ENCODE measurements at regions not wholly inside any gene's neighbourhood (a gene's known extent, or its start where the extent isn't known, plus 50 kb on each side); places are given as distances from the start of the nearest gene placed in this dataset.

DNA sequence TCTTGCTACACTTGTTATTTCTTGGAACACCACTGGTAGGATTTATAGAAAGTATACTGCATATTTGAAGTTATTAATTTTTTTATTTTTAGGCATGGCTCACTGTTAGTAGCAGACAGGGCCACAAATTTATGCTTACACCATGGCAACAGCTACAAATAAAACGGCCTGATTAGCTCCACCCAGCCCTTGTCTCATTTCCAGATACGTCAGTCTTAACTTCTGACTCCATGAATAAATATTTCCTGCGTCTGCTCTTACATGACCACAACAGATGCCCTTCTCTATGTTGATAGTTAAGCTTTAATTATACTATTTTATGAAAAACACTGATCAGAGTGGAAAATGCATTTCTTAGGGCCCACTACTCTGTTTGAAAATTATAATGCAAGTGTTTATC, 62.3 kb upstream of the CPOX start:
- H3K27me3 ChIP-seq = no peaks in the 10 kb centered on the region
- no peaks in the 10 kb centered on the region for H3K36me3 ChIP-seq
- peaks cover 3% of the 10 kb centered on the region; the same call in 1 of the 2 replicates for H3K4me1 ChIP-seq
- no peak overlapping the region for H3K4me3 ChIP-seq (ENCODE audit: low read depth, low read length)
- H3K9me3 ChIP-seq = no peaks in the 10 kb centered on the region
- no peak for DNase-seq
- TF ChIP-seq, protein P1, sequence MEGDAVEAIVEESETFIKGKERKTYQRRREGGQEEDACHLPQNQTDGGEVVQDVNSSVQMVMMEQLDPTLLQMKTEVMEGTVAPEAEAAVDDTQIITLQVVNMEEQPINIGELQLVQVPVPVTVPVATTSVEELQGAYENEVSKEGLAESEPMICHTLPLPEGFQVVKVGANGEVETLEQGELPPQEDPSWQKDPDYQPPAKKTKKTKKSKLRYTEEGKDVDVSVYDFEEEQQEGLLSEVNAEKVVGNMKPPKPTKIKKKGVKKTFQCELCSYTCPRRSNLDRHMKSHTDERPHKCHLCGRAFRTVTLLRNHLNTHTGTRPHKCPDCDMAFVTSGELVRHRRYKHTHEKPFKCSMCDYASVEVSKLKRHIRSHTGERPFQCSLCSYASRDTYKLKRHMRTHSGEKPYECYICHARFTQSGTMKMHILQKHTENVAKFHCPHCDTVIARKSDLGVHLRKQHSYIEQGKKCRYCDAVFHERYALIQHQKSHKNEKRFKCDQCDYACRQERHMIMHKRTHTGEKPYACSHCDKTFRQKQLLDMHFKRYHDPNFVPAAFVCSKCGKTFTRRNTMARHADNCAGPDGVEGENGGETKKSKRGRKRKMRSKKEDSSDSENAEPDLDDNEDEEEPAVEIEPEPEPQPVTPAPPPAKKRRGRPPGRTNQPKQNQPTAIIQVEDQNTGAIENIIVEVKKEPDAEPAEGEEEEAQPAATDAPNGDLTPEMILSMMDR (IDR thresholded peaks at IDR 0.05; ENCODE audit: low read depth, low read length) = no peak

DNA sequence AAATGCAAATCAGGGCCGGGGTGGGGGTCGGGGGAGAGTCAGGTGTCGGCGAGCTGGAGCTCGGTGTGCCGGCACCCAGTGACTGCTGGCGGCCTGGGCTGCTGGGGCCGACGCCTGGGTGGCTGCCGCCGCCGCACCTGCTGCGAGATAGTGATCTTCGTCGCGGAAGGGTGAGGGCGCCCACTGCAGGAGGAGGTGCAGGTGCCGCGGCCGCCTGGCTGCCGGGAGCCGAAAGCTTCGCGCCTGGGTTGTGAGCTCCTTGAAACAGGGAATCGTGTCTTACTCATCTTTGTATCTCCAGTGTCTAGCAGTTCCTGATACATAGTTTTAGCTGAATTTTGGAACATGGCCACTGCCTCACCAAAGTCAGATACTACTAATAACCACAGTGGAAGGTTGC, 64.0 kb upstream of the CPOX start:
- H3K4me1 ChIP-seq = peaks cover 3% of the 10 kb centered on the region; the same call in 1 of the 2 replicates
- H3K4me3 ChIP-seq (ENCODE audit: low read depth, low read length) = peak overlapping the region; percentile 15
- H3K9me3 ChIP-seq = no peaks in the 10 kb centered on the region
- TF ChIP-seq, protein P1 (IDR thresholded peaks at IDR 0.05; ENCODE audit: low read depth, low read length) = peak; percentile 48
- no peaks in the 10 kb centered on the region for H3K27me3 ChIP-seq
- H3K36me3 ChIP-seq = no peaks in the 10 kb centered on the region
- DNase-seq = peak; percentile 61

DNA sequence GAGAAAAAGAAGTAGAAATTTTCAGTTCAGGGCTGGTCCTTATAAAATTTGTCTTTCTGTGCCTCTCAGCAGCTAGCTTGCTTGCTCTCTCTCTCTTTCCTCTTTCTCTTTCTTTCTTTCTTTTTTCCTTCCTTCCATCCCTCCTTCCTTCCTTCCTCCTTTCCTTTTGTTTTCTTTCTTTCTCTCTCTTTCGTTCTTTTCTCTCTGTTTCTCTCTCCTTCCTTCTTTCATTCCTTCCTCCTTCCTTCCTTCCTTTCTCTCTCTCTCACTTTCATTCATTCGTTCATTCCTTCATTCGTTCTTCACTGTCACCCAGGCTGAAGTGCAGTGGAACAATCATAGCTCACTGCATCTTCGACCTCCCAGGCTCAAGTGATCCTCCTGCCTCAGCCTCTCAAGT, 69.3 kb upstream of the CPOX start:
- TF ChIP-seq, protein P1 (IDR thresholded peaks at IDR 0.05; ENCODE audit: low read depth, low read length) = no peak
- Histone ChIP-seq H3K27me3 (no peaks in the 10 kb centered on the region), H3K4me3 (ENCODE audit: low read depth, low read length) (no peak overlapping the region)

DNA sequence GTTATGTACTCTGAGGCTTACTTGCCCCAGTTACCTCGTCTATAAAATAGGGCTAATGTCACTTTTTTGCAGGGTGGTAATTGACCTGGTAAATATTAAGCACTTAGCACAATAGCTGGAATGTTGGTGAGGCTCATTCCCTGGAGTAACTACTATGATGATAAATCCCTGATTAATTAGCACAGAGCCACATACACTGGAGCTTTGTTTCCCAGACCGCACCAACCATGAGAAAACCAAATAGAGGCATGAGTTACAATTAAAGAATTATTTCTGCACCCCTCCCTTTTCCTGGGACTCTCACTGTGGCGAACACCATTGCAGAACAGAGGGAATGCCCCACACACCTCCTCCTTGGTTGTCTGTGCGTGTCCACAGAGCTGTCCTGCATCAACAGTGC, 76.6 kb upstream of the CPOX start:
- H3K27me3 ChIP-seq = no peaks in the 10 kb centered on the region
- H3K4me3 ChIP-seq (ENCODE audit: low read depth, low read length) = no peak overlapping the region
- TF ChIP-seq, protein P1 (IDR thresholded peaks at IDR 0.05; ENCODE audit: low read depth, low read length) = no peak
- H3K36me3 ChIP-seq = no peaks in the 10 kb centered on the region
- H3K9me3 ChIP-seq = no peaks in the 10 kb centered on the region
- DNase-seq = no peak
- no peaks in the 10 kb centered on the region for H3K4me1 ChIP-seq

More for the DNA sequence above, 69.3 kb upstream of the CPOX start:
- no peaks in the 10 kb centered on the region for H3K9me3 ChIP-seq
- H3K4me1 ChIP-seq = no peaks in the 10 kb centered on the region
- no peaks in the 10 kb centered on the region for H3K36me3 ChIP-seq
- no peak for DNase-seq

DNA sequence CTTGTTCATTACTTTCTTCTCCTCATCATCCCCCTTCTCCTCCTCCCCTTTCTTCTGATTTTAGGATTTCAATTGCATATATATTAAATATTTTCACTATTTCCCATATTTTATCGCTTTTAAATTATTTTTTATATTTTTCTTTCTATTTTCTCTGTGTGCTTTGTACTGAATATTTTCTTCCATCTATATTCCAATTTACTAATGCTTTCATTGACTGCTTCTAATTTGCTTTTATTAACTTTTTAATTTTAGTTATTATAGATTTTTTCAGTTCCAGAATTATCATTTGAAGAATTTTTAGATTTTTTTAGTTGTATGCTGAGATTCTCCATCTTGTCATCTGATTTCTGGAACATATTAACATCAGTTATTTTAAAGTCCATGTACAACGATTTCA, 83.2 kb upstream of the ST3GAL6 start:
- Histone ChIP-seq H3K27me3 (no peaks in the 10 kb centered on the region), H3K4me1 (no peaks in the 10 kb centered on the region), H3K4me3 (ENCODE audit: low read depth, low read length) (no peak overlapping the region), H3K36me3 (no peaks in the 10 kb centered on the region), H3K9me3 (no peaks in the 10 kb centered on the region)
- DNase-seq = no peak
- TF ChIP-seq, protein P1 (IDR thresholded peaks at IDR 0.05; ENCODE audit: low read depth, low read length) = no peak

DNA sequence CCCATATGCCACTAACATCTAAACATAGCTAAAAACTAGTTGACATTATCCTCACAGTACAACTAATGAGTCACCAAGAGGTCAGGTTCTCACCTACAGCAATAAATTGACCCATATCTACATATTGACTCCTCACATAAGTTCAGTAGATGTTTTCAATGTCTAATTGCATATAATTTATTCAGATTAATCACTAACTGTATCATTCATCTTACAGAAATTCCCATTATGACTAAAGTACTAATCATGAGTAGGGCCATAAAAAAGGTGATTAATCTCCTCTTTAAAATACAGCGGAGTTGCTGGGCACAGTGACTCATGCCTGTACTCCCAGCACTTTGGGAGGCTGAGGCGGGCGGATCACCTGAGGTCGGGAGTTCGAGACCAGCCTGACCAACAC, 82.4 kb upstream of the ST3GAL6 start:
- TF ChIP-seq, protein P1 (IDR thresholded peaks at IDR 0.05; ENCODE audit: low read depth, low read length) = no peak
- DNase-seq = no peak
- Histone ChIP-seq H3K36me3 (no peaks in the 10 kb centered on the region), H3K9me3 (no peaks in the 10 kb centered on the region), H3K4me1 (no peaks in the 10 kb centered on the region), H3K4me3 (ENCODE audit: low read depth, low read length) (no peak overlapping the region), H3K27me3 (no peaks in the 10 kb centered on the region)

Data from BE2C (cell line).